HG02678 (cell line): ENCODE measurements at regions not wholly inside any gene's neighbourhood (a gene's known extent, or its start where the extent isn't known, plus 50 kb on each side); places are given as distances from the start of the nearest gene placed in this dataset.
"Not testable (repeated sequence)": the region's sequence is repeated elsewhere in the genome, so short reads cannot be mapped to it uniquely, and the experiment has no call there.

ENCODE experiments used
- ATAC-seq: cut with Tn5 transposase; IDR thresholded peaks from one replicate; pipeline ENCODE4 v1.9.1; 2021; ENCODE audit warnings: mild to moderate bottlenecking, moderate library complexity; ENCODE audit not compliant: unreplicated experiment

GRCh38 chr10:33010132-33011037 is 52.4 kb upstream of the ITGB1 start:
- no peak for ATAC-seq

GRCh38 chr10:33009244-33010131 is 51.5 kb upstream of the ITGB1 start:
- no peak for ATAC-seq

GRCh38 chr10:33008499-33009243 is 50.6 kb upstream of the ITGB1 start:
- peak; percentile 54 for ATAC-seq

GRCh38 chr10:33007731-33008381 is 49.8 kb upstream of the ITGB1 start:
- not testable (repeated sequence) for ATAC-seq
